NT2/D1 (cell line): ENCODE measurements at regions not wholly inside any gene's neighbourhood (a gene's known extent, or its start where the extent isn't known, plus 50 kb on each side); places are given as distances from the start of the nearest gene placed in this dataset.

Experiments
- SUZ12 ChIP-seq: IDR thresholded peaks from 2 replicates; pipeline ENCODE4 v1.6.1; 2011; ENCODE audit not compliant: insufficient read length, insufficient read depth; ENCODE audit errors: extremely low read depth
- YY1 ChIP-seq: IDR thresholded peaks from 2 replicates; pipeline ENCODE4 v1.6.1; 2011; ENCODE audit not compliant: insufficient read length, insufficient read depth
- ZNF274 ChIP-seq: IDR thresholded peaks from 2 replicates; pipeline ENCODE4 v1.6.1; 2011; ENCODE audit warnings: mild to moderate bottlenecking, low read depth, low read length

GRCh38 chr5:123845356-123846100 is 333.6 kb downstream of the CSNK1G3 start:
- TF ChIP-seq ZNF274 (no peak), YY1 (no peak), SUZ12 (no peak)
